ENCODE measurements at regions not wholly inside any gene's neighbourhood (a gene's known extent, or its start where the extent isn't known, plus 50 kb on each side); places are given as distances from the start of the nearest gene placed in this dataset.
"Not testable (repeated sequence)": the region's sequence is repeated elsewhere in the genome, so short reads cannot be mapped to it uniquely, and the experiment has no call there.

DNA sequence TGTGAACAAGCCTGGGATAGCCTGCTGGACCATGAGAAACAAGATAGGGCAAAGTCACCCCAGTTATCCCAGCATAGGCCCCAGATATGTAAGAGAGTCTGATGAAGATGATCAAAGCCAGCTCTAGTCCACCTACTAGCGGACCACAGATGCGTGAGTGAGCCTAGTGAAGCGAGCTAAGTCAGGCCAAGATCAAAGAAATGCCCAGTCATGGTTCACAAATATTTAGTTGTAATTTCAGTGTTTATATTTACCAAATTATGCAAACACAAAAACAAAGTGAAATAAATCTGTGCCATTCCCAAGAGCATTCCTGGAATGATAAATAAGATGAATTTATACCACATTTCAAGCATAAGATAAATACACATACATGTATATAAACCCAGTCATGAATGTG, 308.1 kb upstream of the CTNNB1 start:
- DNase-seq: no peak

DNA sequence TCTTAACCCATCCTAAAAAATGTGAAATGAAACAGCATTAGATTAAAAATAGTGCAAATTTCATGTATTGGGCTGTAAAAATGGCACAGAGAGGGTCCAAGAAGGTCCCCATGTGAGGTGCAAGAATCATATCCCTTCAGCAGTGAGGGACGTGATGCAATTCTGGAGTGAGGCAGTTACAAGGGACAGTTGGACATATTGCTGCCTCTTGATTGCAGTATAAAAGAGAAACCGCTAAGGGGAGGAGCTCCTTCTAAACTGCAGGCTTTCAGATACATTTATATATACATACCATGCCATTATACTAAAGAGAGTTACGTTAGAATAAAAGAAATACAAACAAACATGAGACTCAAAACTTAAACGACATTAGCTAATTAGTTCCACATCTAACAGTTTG, 304.2 kb upstream of the CTNNB1 start:
- no peak for DNase-seq

DNA sequence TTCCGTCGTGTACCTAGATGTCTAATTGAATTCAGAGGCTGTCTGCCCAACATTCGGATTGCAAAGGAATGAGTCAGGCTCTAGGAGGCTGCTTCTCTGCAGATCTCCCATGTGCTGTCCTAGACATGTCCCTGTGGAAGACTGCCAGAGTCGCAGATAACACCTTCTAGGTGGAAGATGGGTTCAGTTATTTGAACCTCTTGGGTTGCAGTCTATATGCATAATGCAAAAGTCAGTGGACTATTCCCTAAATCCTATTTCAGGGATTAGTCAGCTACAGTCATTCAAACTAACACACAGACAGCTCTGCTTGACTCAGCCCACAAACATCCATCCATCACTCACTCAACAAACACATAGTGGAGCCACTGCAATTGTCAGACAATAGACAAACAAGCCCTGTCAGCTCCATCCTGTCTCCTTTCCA, 300.0 kb upstream of the CTNNB1 start:
- no peak for DNase-seq

DNA sequence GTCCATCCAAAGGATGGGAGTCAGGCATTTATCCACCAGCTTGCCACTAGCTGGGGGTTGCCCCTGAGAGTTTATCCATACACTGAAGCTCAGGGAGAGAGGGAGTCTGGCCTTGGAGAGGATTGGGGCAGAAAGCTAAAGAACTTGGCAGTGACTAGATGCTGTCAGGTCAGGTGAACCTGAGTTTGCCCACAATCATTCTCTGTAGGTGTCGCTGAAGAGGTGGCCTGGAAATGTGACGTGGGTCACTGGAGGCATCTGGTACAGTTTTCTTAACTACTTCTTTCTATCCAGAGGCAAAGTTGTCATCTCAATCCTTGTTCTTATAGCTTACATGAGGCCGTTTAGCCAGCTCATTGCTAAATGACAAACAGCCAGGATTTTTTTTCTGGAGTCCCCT, 298.0 kb upstream of the CTNNB1 start:
- no peak for DNase-seq

DNA sequence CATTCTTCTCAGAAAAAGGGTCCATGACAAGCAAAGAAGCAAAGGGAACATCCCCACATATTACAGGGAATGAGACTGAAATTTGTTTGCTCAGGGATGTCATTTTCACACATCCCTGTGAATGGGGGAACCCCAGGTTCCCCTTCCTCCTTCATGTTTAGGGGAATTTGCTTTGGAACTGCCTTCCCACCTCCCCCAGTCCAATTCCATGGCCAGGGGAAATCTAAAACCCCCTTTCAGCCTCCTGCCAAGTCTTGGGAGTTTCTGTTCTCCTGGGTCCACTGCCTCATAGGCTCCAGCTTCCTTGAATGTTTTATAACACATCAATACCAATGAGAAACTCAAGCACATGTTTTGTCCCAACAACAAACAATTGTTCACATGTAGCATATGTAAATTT, 297.5 kb upstream of the CTNNB1 start:
- DNase-seq: no peak

DNA sequence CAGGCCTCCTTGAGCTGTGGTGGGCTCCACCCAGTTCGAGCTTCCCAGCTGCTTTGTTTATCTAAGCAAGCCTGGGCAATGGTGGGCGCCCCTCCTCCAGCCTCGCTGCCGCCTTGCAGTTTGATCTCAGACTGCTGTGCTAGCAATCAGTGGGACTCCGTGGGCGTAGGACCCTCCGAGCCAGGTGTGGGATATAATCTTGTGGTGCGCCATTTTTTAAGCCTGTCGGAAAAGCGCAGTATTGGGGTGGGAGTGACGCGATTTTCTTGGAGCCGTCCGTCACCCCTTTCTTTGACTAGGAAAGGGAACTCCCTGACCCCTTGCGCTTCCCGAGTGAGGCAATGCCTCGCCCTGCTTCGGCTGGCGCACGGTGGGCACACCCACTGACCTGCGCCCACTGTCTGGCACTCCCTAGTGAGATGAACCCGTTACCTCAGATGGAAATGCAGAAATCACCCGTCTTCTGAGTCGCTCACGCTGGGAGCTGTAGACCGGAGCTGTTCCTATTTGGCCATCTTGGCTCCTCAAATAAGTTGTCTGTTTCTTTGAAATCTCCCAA, 291.3 kb upstream of the CTNNB1 start:
- not testable (repeated sequence) for DNase-seq

DNA sequence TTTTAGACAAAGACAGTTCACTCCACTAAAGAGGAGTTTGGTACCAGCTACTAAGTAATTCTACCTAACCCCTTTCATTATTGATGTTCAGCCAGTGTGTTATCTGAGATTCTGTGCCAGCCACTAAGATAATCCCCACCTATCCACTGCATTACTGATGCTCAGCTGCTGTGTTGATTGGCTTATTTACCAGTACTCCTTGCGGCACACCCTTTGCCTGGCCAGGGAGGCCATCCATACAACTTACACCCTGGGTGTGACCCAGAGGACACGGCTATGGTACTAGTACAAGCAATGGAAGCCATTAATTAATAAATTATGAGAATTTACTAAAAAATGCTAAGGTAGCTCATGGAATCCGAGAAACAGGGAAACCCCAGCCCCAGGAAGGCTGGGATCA, 290.7 kb upstream of the CTNNB1 start:
- DNase-seq: no peak

DNA sequence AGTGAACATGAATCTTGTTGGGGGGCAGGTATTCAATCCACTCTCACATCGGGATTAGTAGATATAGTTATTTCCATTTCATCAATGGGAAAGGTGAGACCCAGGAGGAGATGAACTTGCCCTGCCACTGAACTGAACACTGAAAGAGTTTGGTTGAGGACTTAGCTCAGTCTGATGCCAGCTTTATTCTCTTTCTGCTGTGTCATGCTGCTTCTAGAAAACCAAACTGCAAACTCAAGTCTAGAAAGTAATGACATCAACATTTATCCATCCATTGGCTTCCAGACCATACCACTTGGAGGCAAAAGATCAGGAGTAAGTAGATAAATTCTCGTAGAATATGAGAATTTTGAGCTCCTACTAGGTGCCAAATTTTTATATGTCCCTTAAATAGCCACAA, 288.0 kb upstream of the CTNNB1 start:
- no peak for DNase-seq

DNA sequence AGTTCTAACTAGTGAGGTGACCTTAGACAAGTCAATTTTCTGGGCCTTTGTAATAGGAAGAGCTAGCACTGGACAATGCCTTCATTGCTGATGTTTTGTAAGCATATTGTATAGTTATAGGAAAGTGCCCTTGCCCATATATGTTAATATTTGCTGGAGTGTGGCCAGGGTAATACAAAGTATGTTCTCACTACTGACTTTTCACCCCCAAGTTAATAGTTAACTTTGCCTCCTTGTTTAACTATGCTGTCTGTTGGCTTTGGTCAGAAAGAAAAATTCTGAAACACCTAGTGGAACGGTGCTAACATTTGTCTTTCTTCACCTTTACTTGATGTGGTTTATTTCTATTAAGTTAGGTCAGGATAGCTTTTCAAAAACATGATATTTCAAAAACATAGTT, 287.4 kb upstream of the CTNNB1 start:
- no peak for DNase-seq

DNA sequence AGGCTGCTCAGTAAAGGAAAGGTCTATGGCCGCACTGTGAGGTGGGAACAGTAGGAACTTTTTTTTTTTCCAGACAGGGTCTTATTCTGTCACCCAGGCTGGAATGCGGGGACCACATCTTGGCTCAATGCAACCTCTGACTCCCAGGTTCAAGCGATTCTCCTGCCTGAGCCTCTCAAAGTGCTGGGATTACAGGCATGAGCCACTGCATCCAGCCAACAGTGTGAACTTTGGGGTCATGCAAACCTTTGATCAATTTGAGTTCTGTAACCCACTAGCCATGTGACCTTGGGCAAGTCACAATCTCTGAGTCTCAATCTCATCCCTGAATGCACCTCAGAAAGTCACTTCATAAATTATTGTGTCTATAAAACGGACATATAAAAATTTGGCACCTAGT, 286.8 kb upstream of the CTNNB1 start:
- no peak for DNase-seq

DNA sequence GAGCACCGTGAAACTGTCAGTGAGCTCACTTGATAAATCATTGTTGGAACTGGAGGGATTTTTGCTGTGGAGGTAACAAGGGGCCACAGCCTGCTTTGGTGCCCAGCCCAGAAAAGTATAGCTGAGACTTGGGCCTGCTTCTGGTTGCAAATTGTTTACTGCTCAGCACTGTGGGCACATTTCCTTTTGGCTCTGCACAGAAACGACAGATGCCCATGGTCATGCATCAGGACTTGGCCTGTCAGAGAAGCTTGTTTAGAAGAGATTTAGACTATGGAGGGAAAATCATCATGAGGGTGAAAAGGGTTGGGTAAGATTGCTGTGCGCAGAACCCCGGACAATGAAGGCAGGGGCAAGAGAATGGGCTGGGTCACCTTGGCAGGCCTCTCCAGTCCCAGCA, 286.1 kb upstream of the CTNNB1 start:
- DNase-seq: no peak

DNA sequence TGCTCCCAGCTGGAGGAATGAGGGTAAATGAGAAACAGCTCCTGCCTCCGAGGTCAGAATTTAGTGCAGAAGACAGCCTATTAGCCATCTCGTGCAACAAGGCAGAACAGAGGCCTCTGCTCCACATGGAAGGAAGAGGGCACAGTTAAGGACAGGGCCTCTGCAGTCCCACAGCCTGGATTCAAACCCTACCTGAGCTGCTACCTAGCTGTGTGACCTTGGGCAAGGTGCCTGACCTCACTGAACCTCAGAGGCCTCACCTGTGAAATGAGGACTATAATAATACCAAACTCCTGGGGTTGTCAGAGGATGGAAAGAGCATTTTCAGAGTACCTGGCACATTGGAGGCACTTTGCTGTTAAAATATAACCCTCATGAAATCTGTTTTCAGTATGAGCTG, 285.7 kb upstream of the CTNNB1 start:
- no peak for DNase-seq

DNA sequence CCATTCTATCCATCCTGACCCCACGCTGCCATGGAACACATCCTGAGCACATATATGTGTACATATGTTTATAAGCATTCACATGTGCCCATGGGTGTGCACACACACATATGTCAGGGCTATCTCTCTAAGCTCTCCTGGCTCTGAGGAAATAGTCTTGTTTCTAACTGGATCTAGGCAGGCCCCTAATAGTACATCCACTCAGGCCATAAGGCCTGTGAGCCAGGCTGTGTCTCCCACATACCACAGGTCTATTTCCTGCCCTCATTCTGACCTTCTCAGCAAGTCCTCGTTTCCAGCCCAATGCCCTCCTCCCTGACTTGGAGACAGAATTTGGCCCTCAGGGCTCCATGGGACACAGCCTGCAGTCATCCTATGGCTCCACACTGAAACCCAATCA, 284.8 kb upstream of the CTNNB1 start:
- no peak for DNase-seq

DNA sequence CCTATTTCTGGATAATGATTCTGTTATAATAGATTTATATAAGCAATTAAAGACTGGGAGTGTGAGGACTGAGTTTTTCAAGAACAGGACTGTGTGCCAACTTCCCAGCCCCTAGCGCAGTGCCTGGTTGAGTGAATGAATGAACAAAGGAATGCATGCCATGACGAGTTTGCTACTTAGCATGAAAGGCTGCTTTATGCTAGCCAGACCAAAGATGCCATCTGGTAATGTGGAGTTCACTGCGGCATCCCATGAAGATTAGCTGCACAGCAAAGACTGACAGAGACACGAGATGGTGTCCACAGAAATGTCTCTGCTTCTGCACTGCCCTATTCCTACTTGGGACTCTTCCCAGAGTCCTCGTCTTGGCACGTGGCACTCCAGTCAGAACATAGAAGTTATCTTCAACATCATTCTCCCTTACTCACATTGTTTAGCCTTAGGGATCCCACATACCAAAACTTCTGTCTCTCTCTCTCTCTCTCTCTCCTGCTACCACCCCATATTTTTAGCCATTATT, 283.9 kb upstream of the CTNNB1 start:
- peak in 8 of 51 donors; percentile 2 to 35 (median 17) for DNase-seq

DNA sequence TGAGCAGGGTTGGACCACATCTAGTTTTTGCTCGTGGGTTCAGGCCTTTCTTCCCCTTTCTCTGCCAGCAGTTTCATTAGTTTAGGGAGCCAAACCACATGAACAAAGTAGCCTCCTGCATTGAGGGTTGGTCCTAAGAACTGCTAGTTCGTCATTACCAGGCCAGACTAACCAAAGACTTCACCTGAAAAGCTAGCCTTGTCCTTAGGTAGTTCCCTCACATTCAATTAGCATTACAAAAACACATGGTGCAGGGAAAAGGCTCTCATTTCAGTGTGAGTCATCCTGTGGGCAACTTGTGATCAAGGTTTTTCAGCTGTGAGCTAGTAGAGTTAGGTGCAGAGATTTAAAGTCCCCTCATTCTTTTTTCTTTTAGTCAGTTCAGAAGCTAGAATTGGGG, 279.3 kb upstream of the CTNNB1 start:
- DNase-seq: no peak

DNA sequence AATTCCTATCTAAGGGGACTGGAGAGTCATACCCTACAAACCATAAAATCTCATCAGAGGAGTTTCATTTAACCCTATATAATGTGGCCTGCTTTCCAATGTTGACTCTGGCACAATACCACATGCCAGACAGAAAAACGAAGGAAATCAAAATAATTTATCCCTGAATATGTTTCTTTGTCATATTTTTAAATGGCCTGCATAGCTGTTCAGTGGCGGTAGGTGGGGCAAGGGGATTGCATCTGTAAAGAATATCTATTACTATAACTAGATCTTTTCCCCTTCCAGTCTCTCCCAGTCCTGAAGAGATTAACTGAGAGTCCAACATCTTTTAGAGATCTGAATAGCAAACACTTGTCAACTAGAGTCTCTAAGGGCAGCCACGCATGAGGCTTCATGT, 278.1 kb upstream of the CTNNB1 start:
- no peak for DNase-seq

DNA sequence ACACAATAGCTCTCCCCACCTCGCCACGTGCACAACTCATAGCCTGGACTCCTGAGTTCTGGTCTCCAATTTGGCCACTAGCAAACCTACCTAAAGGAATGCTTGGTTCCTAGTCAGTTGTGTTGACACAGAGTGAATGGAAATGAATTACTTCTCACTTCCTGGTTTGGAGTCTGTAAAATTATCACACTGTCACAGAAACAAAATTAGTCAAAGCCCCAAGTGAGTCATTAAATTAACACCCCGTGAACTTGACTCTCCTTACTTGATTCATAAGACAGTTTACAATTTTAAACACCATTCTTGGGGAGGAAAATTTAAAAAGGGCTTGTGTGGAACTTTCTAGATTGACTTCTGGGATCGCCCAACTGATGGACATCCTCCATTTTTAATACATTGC, 276.2 kb upstream of the CTNNB1 start:
- DNase-seq: no peak

DNA sequence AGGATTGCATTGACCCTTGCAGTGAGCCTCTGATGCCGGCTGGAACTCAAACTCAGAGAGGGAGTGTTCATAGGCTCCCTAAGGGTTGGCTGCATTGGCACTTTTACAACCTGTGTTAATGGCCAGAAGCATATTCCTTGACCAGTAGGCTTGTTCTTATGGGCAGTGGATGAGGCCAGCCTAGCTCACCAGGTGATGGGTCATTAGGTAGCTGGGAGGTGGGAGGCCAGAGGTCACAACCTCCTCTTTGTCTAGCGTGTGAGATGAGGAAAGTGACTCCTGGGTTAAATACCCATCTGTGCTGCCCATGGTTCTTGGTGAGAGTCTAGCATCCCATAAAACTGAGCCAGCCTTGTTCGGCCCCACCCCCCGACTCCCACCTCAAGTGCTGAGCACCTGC, 275.7 kb upstream of the CTNNB1 start:
- DNase-seq: no peak

DNA sequence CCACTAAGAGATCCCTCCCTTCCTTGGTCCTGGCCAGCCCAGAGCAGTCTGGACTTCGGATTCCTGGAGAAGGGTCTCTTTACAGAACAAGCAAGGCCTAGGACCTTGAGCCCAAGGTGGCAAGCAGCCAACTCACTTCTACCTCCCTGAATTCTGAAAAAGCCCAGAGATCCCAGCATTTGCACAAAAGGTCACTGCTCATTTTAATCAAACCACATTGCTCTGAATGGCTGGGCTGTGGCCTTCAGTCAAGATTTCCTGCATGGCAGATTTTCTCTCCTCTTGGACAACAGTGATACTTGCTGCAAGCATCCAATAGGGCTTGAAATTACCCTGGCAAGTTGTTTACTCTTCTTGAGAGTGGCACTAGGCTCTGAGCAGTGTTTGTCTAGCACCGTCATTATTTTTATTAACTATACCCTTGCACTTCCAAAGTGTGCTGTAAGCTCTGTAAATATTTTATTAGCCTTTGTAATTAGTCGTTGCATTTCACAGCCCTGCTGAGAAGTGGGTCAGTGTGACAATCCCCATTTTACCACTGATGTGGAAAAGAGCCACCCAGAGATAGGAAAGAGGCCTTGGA, 274.7 kb upstream of the CTNNB1 start:
- DNase-seq: peak in 9 of 51 donors; percentile 3 to 17 (median 11)

DNA sequence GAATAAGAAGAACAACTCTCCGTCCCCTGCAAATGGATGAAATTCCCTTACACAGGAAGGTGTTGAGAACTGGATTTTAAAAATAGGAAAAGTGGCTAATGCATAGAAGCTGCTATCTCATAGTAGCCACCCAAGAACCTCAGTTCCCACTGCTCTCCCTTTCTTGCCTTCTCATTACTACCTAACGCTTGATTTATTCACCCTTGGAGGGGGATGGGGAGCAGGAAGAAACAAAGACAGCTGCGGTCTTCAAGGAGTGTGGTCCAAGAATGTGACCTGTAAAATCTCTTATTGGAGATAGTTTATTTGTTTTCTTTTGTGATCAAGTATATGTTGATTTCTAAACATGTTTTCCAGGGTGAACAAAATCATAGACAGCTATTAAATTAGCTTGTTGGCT, 274.1 kb upstream of the CTNNB1 start:
- DNase-seq: no peak

DNA sequence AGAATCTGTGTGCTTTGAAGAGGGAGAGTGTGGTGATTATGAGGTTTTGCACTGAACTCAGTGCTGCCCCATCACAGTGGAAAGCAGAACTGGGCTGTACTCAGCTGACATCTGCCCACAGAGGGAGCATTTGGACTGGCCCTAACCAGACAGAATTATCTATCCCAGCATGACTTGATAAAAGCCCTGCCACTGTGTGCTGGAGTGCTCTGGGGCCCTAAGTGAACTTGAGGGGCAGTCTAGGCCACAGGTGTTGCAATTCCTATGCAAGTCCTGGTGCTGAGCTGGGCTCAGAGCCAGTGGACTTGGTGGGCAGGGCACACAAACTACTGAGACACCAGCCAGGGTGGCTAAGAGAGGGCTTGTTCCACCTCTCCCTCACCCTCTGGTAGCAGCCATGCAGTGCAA, 269.2 kb upstream of the CTNNB1 start:
- DNase-seq: no peak

DNA sequence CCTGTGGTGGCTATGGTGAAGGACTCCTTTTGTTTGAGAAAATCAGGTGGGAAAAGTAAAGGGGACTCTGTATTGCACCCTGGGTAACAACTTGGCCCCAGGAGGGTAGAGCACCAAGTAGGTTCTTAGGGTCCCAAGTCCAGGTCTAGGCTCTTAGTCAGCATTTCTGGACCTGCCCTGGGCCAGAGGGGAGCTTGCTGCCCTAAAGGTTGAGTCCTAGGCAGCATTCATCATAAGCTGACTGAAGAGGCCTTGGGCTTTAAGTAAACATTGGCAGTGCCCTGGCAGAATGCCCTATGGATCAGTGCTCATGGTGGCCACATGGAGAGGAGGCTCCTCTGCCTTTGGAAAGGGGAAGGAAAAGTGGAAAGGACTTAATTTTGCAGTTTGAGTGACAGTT, 268.5 kb upstream of the CTNNB1 start:
- DNase-seq: no peak

DNA sequence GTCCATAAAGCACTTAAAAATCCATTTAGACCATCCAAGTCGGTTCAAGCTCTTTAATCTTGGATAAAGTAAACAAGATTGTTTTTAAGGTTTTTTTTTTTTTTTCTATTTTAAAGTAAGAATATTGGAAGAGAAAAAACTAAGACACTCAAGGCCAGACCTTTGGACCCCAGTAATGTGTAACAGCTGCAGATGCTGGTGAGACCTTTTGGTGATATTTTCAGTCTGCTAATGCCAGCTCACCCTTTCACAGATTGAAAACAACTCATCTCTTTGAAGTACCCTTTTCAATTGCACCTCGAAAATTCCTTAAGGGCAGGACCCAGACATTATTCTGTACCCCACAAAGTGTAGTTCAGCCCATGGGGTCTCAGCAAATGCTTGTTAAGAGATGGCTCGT, 260.7 kb upstream of the CTNNB1 start:
- DNase-seq: no peak
